GM12864 (cell line): ENCODE measurements at regions not wholly inside any gene's neighbourhood (a gene's known extent, or its start where the extent isn't known, plus 50 kb on each side); places are given as distances from the start of the nearest gene placed in this dataset.

Source experiments
- DNase-seq: peaks from one replicate; pipeline ENCODE4 v3.0.0-alpha.2; 2011; ENCODE audit warnings: low read depth
- H3K4me3 ChIP-seq: 2 replicates; pipeline ENCODE4 v1.5.1; 2011; ENCODE audit warnings: mild to moderate bottlenecking, low read depth, low read length, control low read depth
- CTCF ChIP-seq: IDR thresholded peaks from 2 replicates; pipeline ENCODE4 v1.5.1; 2011; ENCODE audit warnings: low read depth, mild to moderate bottlenecking, moderate library complexity, low read length, control low read depth, inconsistent platforms; ENCODE audit errors: missing control alignments

GRCh38 chr10:117601716-117602115 is 59.2 kb downstream of the EMX2 start:
- no peak for TF ChIP-seq CTCF
- DNase-seq, result no peak
- no peak overlapping the region for H3K4me3 ChIP-seq

- no peak for TF ChIP-seq CTCF
- no peak overlapping the region for H3K4me3 ChIP-seq
- no peak for DNase-seq
These were observed 60.5 kb downstream of the EMX2 start for GRCh38 chr10:117603081-117603480.

GRCh38 chr10:117603726-117604125 is 61.2 kb downstream of the EMX2 start:
- no peak for TF ChIP-seq CTCF
- DNase-seq, result no peak
- no peak overlapping the region for H3K4me3 ChIP-seq

- DNase-seq, result no peak
- H3K4me3 ChIP-seq, result no peak overlapping the region
- no peak for TF ChIP-seq CTCF
These were observed 66.7 kb downstream of the EMX2 start for GRCh38 chr10:117609095-117609795.

DNA sequence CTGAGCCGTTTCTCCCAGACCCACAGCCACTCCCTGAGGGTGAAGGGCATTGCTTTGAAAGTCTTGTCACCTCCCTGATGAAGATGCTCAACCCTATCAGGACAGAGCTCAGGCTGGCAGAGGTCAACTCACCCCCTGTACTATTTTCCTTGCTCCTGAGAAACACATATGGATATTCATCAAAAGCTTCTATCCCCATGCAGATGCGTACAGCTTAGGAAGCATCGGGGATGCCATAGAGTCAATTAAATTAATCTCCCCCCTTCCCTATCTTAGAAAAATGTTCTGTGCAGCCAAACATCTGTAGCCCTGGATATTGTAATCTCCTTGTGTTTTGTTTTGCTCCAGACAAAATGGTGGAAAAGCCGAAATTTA is 67.2 kb downstream of the EMX2 start:
- H3K4me3 ChIP-seq, result no peak overlapping the region
- TF ChIP-seq CTCF, result no peak
- DNase-seq, result no peak

GRCh38 chr10:117610321-117610720 is 67.8 kb downstream of the EMX2 start:
- no peak overlapping the region for H3K4me3 ChIP-seq
- TF ChIP-seq CTCF, result no peak
- no peak for DNase-seq

DNA sequence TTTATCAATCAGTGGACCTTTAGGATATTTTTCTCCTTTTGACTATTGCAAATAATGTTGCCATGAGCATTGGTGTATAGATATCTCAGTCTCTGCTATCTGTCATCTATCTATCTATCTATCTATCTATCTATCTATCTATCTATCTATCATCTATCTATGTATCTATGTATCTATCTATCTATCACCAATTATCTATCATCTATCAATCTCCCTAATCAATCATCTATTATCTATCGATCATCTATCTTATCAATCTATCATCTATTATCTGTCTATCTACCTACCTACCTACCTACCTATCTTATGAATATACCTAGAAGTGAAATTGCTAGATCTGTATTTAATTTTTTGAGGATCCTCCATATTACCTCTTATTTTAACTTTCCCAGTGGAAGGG is 69.6 kb downstream of the EMX2 start:
- no peak overlapping the region for H3K4me3 ChIP-seq
- no peak for DNase-seq
- TF ChIP-seq CTCF, result no peak
